ENCODE measurements at regions not wholly inside any gene's neighbourhood (a gene's known extent, or its start where the extent isn't known, plus 50 kb on each side); places are given as distances from the start of the nearest gene placed in this dataset.

GRCh38 chr6:1497761-1498105 is 108.4 kb downstream of the FOXF2 start:
- TF ChIP-seq, protein P1, sequence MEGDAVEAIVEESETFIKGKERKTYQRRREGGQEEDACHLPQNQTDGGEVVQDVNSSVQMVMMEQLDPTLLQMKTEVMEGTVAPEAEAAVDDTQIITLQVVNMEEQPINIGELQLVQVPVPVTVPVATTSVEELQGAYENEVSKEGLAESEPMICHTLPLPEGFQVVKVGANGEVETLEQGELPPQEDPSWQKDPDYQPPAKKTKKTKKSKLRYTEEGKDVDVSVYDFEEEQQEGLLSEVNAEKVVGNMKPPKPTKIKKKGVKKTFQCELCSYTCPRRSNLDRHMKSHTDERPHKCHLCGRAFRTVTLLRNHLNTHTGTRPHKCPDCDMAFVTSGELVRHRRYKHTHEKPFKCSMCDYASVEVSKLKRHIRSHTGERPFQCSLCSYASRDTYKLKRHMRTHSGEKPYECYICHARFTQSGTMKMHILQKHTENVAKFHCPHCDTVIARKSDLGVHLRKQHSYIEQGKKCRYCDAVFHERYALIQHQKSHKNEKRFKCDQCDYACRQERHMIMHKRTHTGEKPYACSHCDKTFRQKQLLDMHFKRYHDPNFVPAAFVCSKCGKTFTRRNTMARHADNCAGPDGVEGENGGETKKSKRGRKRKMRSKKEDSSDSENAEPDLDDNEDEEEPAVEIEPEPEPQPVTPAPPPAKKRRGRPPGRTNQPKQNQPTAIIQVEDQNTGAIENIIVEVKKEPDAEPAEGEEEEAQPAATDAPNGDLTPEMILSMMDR (IDR thresholded peaks at IDR 0.05) = no peak

DNA sequence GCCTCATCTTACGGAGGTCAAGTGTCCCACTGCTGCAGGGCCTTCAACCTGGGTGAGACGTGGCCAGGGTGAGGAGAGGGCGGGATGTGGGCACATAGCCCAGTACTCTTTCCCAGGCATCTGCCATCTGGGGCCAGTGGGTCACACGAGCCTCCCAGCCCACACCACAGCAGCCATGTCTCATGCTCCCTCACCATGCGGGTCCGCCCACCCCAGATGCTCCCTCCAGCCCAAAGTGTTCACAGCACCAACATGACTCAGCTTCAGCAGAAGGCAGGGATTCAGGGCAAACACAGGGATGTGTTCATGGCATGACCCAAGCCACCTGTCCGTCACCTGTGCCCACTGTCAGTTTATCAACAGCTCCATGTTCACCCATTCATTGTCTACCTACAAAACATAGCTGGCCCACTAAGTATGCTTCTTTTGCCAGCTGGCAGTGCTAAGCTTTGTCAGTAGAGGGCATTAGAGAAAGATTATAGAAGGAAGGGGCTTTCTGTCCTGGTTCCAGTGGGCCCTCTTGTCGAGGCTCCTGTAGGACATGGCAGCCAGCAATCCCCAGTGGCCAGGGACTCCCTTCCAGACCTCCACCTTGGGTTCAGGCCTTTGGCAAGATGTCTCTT is 109.2 kb downstream of the FOXF2 start:
- TF ChIP-seq, protein P1 (IDR thresholded peaks at IDR 0.05) = no peak

DNA sequence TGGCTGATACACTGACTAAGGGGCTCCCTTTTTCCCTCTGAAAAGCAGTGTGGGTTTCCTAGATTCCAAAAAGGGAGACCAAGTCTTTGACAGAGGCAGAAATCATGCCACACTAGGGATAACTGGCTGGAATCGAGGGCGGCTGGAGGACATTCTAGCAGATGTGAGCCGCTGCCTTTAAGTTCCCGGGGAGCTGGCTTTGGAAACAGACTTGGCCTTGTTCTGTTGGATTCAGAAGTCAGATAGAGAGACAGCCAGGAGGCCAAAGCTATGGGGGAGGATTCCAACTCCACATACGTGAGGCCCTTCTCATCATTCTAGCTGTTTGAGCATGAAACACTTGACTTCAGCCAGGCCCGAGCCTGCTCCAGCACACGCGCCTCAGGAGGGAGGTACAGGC is 109.9 kb upstream of the FOXC1 start:
- TF ChIP-seq, protein P1 (IDR thresholded peaks at IDR 0.05) = no peak

- TF ChIP-seq, protein P1 (IDR thresholded peaks at IDR 0.05) = no peak
These were observed 108.8 kb upstream of the FOXC1 start for GRCh38 chr6:1500913-1501312.

DNA sequence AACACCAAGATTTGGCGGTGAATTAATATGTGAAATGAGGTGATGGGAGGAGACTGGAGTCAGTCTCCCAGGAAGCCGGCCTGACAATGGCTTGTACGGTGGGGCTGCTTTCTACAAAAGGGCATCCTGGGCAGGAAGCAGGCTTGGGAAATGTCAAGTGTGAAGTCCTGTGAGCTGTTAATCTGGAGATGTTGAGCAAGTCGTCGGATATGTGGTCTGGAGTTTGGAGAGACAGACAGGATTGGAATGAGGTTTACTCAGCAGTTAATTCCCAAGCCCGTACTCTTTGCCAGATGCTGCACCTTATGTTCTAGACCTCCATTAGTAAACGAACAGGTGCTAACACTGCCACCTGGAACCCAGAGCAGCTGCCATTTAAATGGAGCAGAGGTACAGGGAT is 107.7 kb upstream of the FOXC1 start:
- TF ChIP-seq, protein P1 (IDR thresholded peaks at IDR 0.05) = no peak

DNA sequence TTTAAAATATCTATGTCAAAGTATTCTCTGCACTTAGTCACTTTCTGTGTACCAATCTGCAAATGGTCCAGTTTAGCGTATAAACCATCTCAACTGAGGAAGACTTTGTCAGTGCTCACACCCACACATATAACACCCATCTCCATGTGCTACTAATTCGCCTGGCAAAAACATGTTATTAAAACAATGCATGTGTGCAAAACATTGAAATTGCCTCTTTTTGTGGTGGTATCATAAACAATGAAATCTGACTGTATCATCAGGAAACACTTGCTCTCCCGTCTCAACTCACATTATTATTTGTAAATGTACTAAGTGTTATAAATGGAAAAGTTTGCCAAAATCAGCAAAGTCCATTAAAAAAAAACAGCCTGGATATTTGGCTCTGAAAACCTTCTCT is 105.9 kb upstream of the FOXC1 start:
- TF ChIP-seq, protein P1 (IDR thresholded peaks at IDR 0.05) = no peak

DNA sequence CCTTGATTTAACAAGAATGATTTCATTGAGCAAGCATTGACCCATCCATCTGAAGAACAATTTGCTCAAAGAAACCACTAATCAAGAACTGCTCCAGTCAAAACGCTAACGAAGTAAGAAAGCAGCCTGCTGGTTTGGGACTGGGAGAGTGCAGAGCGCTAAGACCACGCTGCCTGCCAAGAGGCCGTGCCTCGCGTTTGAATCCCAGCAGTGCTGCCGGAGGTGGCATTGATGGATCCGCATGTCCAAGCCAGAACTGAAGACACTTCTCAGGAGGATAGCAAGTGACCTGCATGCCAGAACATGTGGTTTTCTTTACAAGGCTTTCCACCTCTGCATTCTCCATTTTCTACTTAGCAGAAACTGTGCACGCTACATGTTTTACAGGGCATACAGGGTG is 105.2 kb upstream of the FOXC1 start:
- TF ChIP-seq, protein P1 (IDR thresholded peaks at IDR 0.05) = no peak

DNA sequence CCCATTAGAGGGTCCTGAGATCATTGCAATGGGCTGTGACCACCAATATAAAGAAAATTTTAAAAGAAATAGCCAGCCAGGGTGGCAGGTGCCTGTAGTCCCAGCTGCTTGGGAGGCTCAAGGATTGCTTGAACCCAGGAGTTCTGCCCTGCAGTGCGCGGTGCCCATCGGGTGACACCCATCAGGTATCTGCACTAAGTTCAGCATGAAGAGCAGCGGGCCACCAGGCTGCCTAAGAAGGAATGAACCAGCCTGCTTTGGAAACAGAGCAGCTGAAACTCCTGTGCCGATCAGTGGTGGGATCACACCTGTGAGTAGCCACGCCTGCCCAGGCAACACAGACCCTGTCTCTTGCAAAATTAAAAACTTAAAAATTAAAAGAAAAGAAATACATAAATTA is 102.5 kb upstream of the FOXC1 start:
- TF ChIP-seq, protein P1 (IDR thresholded peaks at IDR 0.05) = no peak

Data from LNCAP (cell line).